Skeletal muscle satellite cell (primary cell): ENCODE measurements at regions not wholly inside any gene's neighbourhood (a gene's known extent, or its start where the extent isn't known, plus 50 kb on each side); places are given as distances from the start of the nearest gene placed in this dataset.
"Not testable (repeated sequence)": the region's sequence is repeated elsewhere in the genome, so short reads cannot be mapped to it uniquely, and the experiment has no call there.

Source experiments
- H3K27me3 ChIP-seq: 2 replicates; pipeline ENCODE4 v1.7.0; 2013; ENCODE audit warnings: low read length; ENCODE audit not compliant: control insufficient read depth, insufficient read depth
- H3K36me3 ChIP-seq: 2 replicates; pipeline ENCODE4 v1.7.0; 2013; ENCODE audit warnings: mild to moderate bottlenecking, control low read depth, low read length; ENCODE audit not compliant: insufficient read depth
- H3K4me1 ChIP-seq: 2 replicates; pipeline ENCODE4 v1.7.0; 2013; ENCODE audit warnings: low read length; ENCODE audit not compliant: control insufficient read depth, insufficient read depth
- H3K4me2 ChIP-seq: 2 replicates; pipeline ENCODE4 v1.7.0; 2013; ENCODE audit warnings: mild to moderate bottlenecking, low read length
- H3K4me3 ChIP-seq: 2 replicates; pipeline ENCODE4 v1.7.0; 2013; ENCODE audit warnings: low read length
- H3K9ac ChIP-seq: 2 replicates; pipeline ENCODE4 v1.7.0; 2013; ENCODE audit warnings: mild to moderate bottlenecking, low read depth, low read length, moderate library complexity
- H3K9me3 ChIP-seq: replicated peaks from 2 replicates; pipeline ENCODE4 v1.7.0; 2013; ENCODE audit warnings: mild to moderate bottlenecking, control low read depth, low read length

- Histone ChIP-seq H3K36me3 (no peaks in the 10 kb centered on the region), H3K4me1 (no peaks in the 10 kb centered on the region), H3K9me3 (no peaks in the 10 kb centered on the region), H3K27me3 (no peaks in the 10 kb centered on the region), H3K4me3 (no peak overlapping the region), H3K9ac (no peak overlapping the region), H3K4me2 (no peak overlapping the region)
These were observed 469.7 kb downstream of the SPATA31D1 start for GRCh38 chr9:82458296-82458695.

- Histone ChIP-seq H3K4me3 (no peak overlapping the region), H3K4me2 (no peak overlapping the region)
These were observed 478.2 kb downstream of the SPATA31D1 start for GRCh38 chr9:82466616-82467260.

GRCh38 chr9:82467436-82467835 lies 478.9 kb downstream of the SPATA31D1 start:
- no peak overlapping the region for H3K4me2 ChIP-seq
- H3K27me3 ChIP-seq = no peaks in the 10 kb centered on the region
- no peaks in the 10 kb centered on the region for H3K36me3 ChIP-seq
- no peaks in the 10 kb centered on the region for H3K9me3 ChIP-seq
- H3K4me3 ChIP-seq = no peak overlapping the region
- H3K9ac ChIP-seq = no peak overlapping the region
- H3K4me1 ChIP-seq = no peaks in the 10 kb centered on the region

More at GRCh38 chr9:82466616-82467260, 478.2 kb downstream of the SPATA31D1 start:
- Histone ChIP-seq H3K27me3 (no peaks in the 10 kb centered on the region), H3K36me3 (no peaks in the 10 kb centered on the region), H3K4me1 (no peaks in the 10 kb centered on the region), H3K9me3 (no peaks in the 10 kb centered on the region), H3K9ac (no peak overlapping the region)

GRCh38 chr9:82474235-82474634 lies 485.7 kb downstream of the SPATA31D1 start:
- Histone ChIP-seq H3K4me3 (no peak overlapping the region), H3K4me2 (no peak overlapping the region), H3K9ac (no peak overlapping the region), H3K9me3 (no peaks in the 10 kb centered on the region), H3K4me1 (no peaks in the 10 kb centered on the region), H3K27me3 (no peaks in the 10 kb centered on the region), H3K36me3 (no peaks in the 10 kb centered on the region)

- Histone ChIP-seq H3K9ac (no peak overlapping the region), H3K27me3 (no peaks in the 10 kb centered on the region), H3K4me1 (no peaks in the 10 kb centered on the region), H3K9me3 (no peaks in the 10 kb centered on the region), H3K4me2 (no peak overlapping the region), H3K4me3 (no peak overlapping the region), H3K36me3 (no peaks in the 10 kb centered on the region)
These were observed 487.2 kb downstream of the SPATA31D1 start for GRCh38 chr9:82475584-82476301.

GRCh38 chr9:82480921-82481320 lies 492.3 kb downstream of the SPATA31D1 start:
- Histone ChIP-seq H3K9me3 (no peaks in the 10 kb centered on the region), H3K4me1 (no peaks in the 10 kb centered on the region), H3K36me3 (no peaks in the 10 kb centered on the region), H3K9ac (no peak overlapping the region), H3K4me2 (no peak overlapping the region), H3K27me3 (peaks cover 8% of the 10 kb centered on the region), H3K4me3 (no peak overlapping the region)

- Histone ChIP-seq H3K4me2 (no peak overlapping the region), H3K9me3 (no peaks in the 10 kb centered on the region), H3K9ac (no peak overlapping the region), H3K36me3 (no peaks in the 10 kb centered on the region), H3K4me3 (no peak overlapping the region), H3K27me3 (peaks cover 4% of the 10 kb centered on the region), H3K4me1 (peaks cover 24% of the 10 kb centered on the region)
These were observed 499.4 kb downstream of the SPATA31D1 start for GRCh38 chr9:82487935-82488312.

GRCh38 chr9:82488313-82489200 lies 500.0 kb downstream of the SPATA31D1 start:
- Histone ChIP-seq H3K36me3 (no peaks in the 10 kb centered on the region), H3K4me1 (peaks cover 24% of the 10 kb centered on the region), H3K9ac (no peak overlapping the region), H3K9me3 (no peaks in the 10 kb centered on the region), H3K27me3 (peaks cover 4% of the 10 kb centered on the region), H3K4me3 (no peak overlapping the region), H3K4me2 (peak overlapping the region; percentile 22)

- H3K4me3 ChIP-seq = no peak overlapping the region
- no peak overlapping the region for H3K9ac ChIP-seq
These were observed 500.7 kb downstream of the SPATA31D1 start for GRCh38 chr9:82489201-82489821.

GRCh38 chr9:82490019-82490499 lies 501.5 kb downstream of the SPATA31D1 start:
- no peaks in the 10 kb centered on the region for H3K36me3 ChIP-seq
- no peaks in the 10 kb centered on the region for H3K9me3 ChIP-seq
- H3K4me3 ChIP-seq = no peak overlapping the region
- H3K4me2 ChIP-seq = no peak overlapping the region
- peaks cover 24% of the 10 kb centered on the region for H3K4me1 ChIP-seq
- no peak overlapping the region for H3K9ac ChIP-seq
- H3K27me3 ChIP-seq = no peaks in the 10 kb centered on the region

More at GRCh38 chr9:82489201-82489821, 500.7 kb downstream of the SPATA31D1 start:
- H3K4me1 ChIP-seq = peaks cover 24% of the 10 kb centered on the region
- H3K27me3 ChIP-seq = no peaks in the 10 kb centered on the region
- H3K9me3 ChIP-seq = no peaks in the 10 kb centered on the region
- H3K4me2 ChIP-seq = peak overlapping the region; percentile 19
- no peaks in the 10 kb centered on the region for H3K36me3 ChIP-seq

- peaks cover 24% of the 10 kb centered on the region for H3K4me1 ChIP-seq
- not testable (repeated sequence) for H3K4me2 ChIP-seq, H3K36me3 ChIP-seq, H3K9me3 ChIP-seq, H3K27me3 ChIP-seq, H3K4me3 ChIP-seq, H3K9ac ChIP-seq
These were observed 502.2 kb downstream of the SPATA31D1 start for GRCh38 chr9:82490821-82491220.
